Stimulated activated naive CD8-positive, alpha-beta T cell treated with anti-CD3 and anti-CD28 coated beads, Interleukin-15, Interleukin-2, amounts not matched to agents 100 ng/mL and 50 ng/mL, for 24 hours (primary cell): ENCODE measurements at regions not wholly inside any gene's neighbourhood (a gene's known extent, or its start where the extent isn't known, plus 50 kb on each side); places are given as distances from the start of the nearest gene placed in this dataset.

Source experiments
- H3K27ac Mint-ChIP-seq: one replicate; pipeline ENCODE4 v1.8.0; 2021; ENCODE audit warnings: mild to moderate bottlenecking, mixed read lengths
- H3K27me3 Mint-ChIP-seq: one replicate; pipeline ENCODE4 v1.8.0; 2021; ENCODE audit warnings: mixed read lengths
- H3K36me3 Mint-ChIP-seq: one replicate; pipeline ENCODE4 v1.8.0; 2021; ENCODE audit warnings: low read depth, mixed read lengths
- H3K4me1 Mint-ChIP-seq: one replicate; pipeline ENCODE4 v1.8.0; 2021; ENCODE audit warnings: low read depth, mixed read lengths
- H3K4me3 Mint-ChIP-seq: one replicate; pipeline ENCODE4 v1.8.0; 2021; ENCODE audit warnings: mild to moderate bottlenecking, mixed read lengths
- H3K9me3 Mint-ChIP-seq: one replicate; pipeline ENCODE4 v1.8.0; 2021; ENCODE audit warnings: mixed read lengths

- Mint-ChIP-seq H3K4me3 (no peak overlapping the region), H3K9me3 (peaks cover 7% of the 10 kb centered on the region), H3K36me3 (no peaks in the 10 kb centered on the region), H3K27ac (no peak overlapping the region), H3K27me3 (no peaks in the 10 kb centered on the region), H3K4me1 (no peaks in the 10 kb centered on the region)
These were observed 1388.4 kb upstream of the MIR17HG start for GRCh38 chr13:89959074-89959473.

- no peak overlapping the region for H3K27ac Mint-ChIP-seq
These were observed 1382.2 kb upstream of the MIR17HG start for GRCh38 chr13:89965252-89965651.

GRCh38 chr13:89966524-89966923 lies 1381.0 kb upstream of the MIR17HG start:
- H3K4me3 Mint-ChIP-seq, result no peak overlapping the region
- H3K27ac Mint-ChIP-seq, result no peak overlapping the region
- no peaks in the 10 kb centered on the region for H3K4me1 Mint-ChIP-seq
- H3K36me3 Mint-ChIP-seq, result no peaks in the 10 kb centered on the region
- no peaks in the 10 kb centered on the region for H3K27me3 Mint-ChIP-seq
- H3K9me3 Mint-ChIP-seq, result peaks cover 4% of the 10 kb centered on the region

More at GRCh38 chr13:89965252-89965651, 1382.2 kb upstream of the MIR17HG start:
- Mint-ChIP-seq H3K4me1 (no peaks in the 10 kb centered on the region), H3K4me3 (no peak overlapping the region), H3K36me3 (no peaks in the 10 kb centered on the region), H3K9me3 (peaks cover 4% of the 10 kb centered on the region), H3K27me3 (no peaks in the 10 kb centered on the region)

GRCh38 chr13:89967701-89968100 lies 1379.8 kb upstream of the MIR17HG start:
- H3K9me3 Mint-ChIP-seq, result peaks cover 4% of the 10 kb centered on the region
- no peaks in the 10 kb centered on the region for H3K4me1 Mint-ChIP-seq
- no peak overlapping the region for H3K4me3 Mint-ChIP-seq
- no peaks in the 10 kb centered on the region for H3K36me3 Mint-ChIP-seq
- no peaks in the 10 kb centered on the region for H3K27me3 Mint-ChIP-seq
- H3K27ac Mint-ChIP-seq, result no peak overlapping the region

- Mint-ChIP-seq H3K27me3 (no peaks in the 10 kb centered on the region), H3K9me3 (peaks cover 4% of the 10 kb centered on the region), H3K36me3 (no peaks in the 10 kb centered on the region), H3K4me1 (no peaks in the 10 kb centered on the region), H3K27ac (no peak overlapping the region), H3K4me3 (no peak overlapping the region)
These were observed 1379.0 kb upstream of the MIR17HG start for GRCh38 chr13:89968470-89968869.

GRCh38 chr13:89970353-89970709 lies 1377.2 kb upstream of the MIR17HG start:
- Mint-ChIP-seq H3K27me3 (no peaks in the 10 kb centered on the region), H3K4me1 (no peaks in the 10 kb centered on the region), H3K36me3 (no peaks in the 10 kb centered on the region), H3K4me3 (no peak overlapping the region), H3K9me3 (peaks cover 4% of the 10 kb centered on the region), H3K27ac (no peak overlapping the region)

GRCh38 chr13:89977203-89977602 lies 1370.3 kb upstream of the MIR17HG start:
- Mint-ChIP-seq H3K4me3 (no peak overlapping the region), H3K9me3 (no peaks in the 10 kb centered on the region), H3K4me1 (no peaks in the 10 kb centered on the region), H3K36me3 (no peaks in the 10 kb centered on the region), H3K27ac (no peak overlapping the region), H3K27me3 (no peaks in the 10 kb centered on the region)

- Mint-ChIP-seq H3K4me3 (no peak overlapping the region), H3K36me3 (no peaks in the 10 kb centered on the region), H3K27me3 (no peaks in the 10 kb centered on the region), H3K27ac (no peak overlapping the region), H3K9me3 (peaks cover 5% of the 10 kb centered on the region), H3K4me1 (no peaks in the 10 kb centered on the region)
These were observed 1366.6 kb upstream of the MIR17HG start for GRCh38 chr13:89980896-89981295.

- Mint-ChIP-seq H3K36me3 (no peaks in the 10 kb centered on the region), H3K4me1 (no peaks in the 10 kb centered on the region), H3K27me3 (no peaks in the 10 kb centered on the region), H3K9me3 (peaks cover 5% of the 10 kb centered on the region), H3K27ac (no peak overlapping the region), H3K4me3 (no peak overlapping the region)
These were observed 1364.9 kb upstream of the MIR17HG start for GRCh38 chr13:89982407-89983095.

- no peaks in the 10 kb centered on the region for H3K4me1 Mint-ChIP-seq
- no peak overlapping the region for H3K4me3 Mint-ChIP-seq
- H3K36me3 Mint-ChIP-seq, result no peaks in the 10 kb centered on the region
- H3K27me3 Mint-ChIP-seq, result no peaks in the 10 kb centered on the region
- no peak overlapping the region for H3K27ac Mint-ChIP-seq
- H3K9me3 Mint-ChIP-seq, result peaks cover under 1% of the 10 kb centered on the region
These were observed 1359.3 kb upstream of the MIR17HG start for GRCh38 chr13:89988206-89988605.

- H3K4me1 Mint-ChIP-seq, result no peaks in the 10 kb centered on the region
- peaks cover 10% of the 10 kb centered on the region for H3K9me3 Mint-ChIP-seq
- no peak overlapping the region for H3K27ac Mint-ChIP-seq
- H3K27me3 Mint-ChIP-seq, result no peaks in the 10 kb centered on the region
- no peaks in the 10 kb centered on the region for H3K36me3 Mint-ChIP-seq
- no peak overlapping the region for H3K4me3 Mint-ChIP-seq
These were observed 1343.9 kb upstream of the MIR17HG start for GRCh38 chr13:90003566-90003965.

GRCh38 chr13:90008707-90009149 lies 1338.8 kb upstream of the MIR17HG start:
- Mint-ChIP-seq H3K9me3 (no peaks in the 10 kb centered on the region), H3K27me3 (no peaks in the 10 kb centered on the region), H3K27ac (no peak overlapping the region), H3K4me3 (no peak overlapping the region), H3K4me1 (no peaks in the 10 kb centered on the region), H3K36me3 (no peaks in the 10 kb centered on the region)

- H3K4me1 Mint-ChIP-seq, result no peaks in the 10 kb centered on the region
These were observed 1333.4 kb upstream of the MIR17HG start for GRCh38 chr13:90014038-90014437.

GRCh38 chr13:90015565-90016507 lies 1331.7 kb upstream of the MIR17HG start:
- no peaks in the 10 kb centered on the region for H3K27me3 Mint-ChIP-seq
- H3K4me1 Mint-ChIP-seq, result no peaks in the 10 kb centered on the region
- H3K36me3 Mint-ChIP-seq, result no peaks in the 10 kb centered on the region
- no peaks in the 10 kb centered on the region for H3K9me3 Mint-ChIP-seq
- H3K27ac Mint-ChIP-seq, result no peak overlapping the region
- H3K4me3 Mint-ChIP-seq, result no peak overlapping the region

More at GRCh38 chr13:90014038-90014437, 1333.4 kb upstream of the MIR17HG start:
- Mint-ChIP-seq H3K27ac (no peak overlapping the region), H3K27me3 (no peaks in the 10 kb centered on the region), H3K36me3 (no peaks in the 10 kb centered on the region), H3K4me3 (no peak overlapping the region), H3K9me3 (no peaks in the 10 kb centered on the region)

- no peaks in the 10 kb centered on the region for H3K4me1 Mint-ChIP-seq
These were observed 1330.8 kb upstream of the MIR17HG start for GRCh38 chr13:90016688-90017087.

More at GRCh38 chr13:90016688-90017087, 1330.8 kb upstream of the MIR17HG start:
- Mint-ChIP-seq H3K27me3 (no peaks in the 10 kb centered on the region), H3K9me3 (no peaks in the 10 kb centered on the region), H3K27ac (no peak overlapping the region), H3K36me3 (no peaks in the 10 kb centered on the region), H3K4me3 (no peak overlapping the region)
